ENCODE measurements at regions not wholly inside any gene's neighbourhood (a gene's known extent, or its start where the extent isn't known, plus 50 kb on each side); places are given as distances from the start of the nearest gene placed in this dataset.

- no peak for DNase-seq (ENCODE audit: low spot score)
Measured at GRCh38 chr11:97140885-97141494, 751.2 kb downstream of the JRKL start.

- DNase-seq (ENCODE audit: low spot score) = no peak
Measured at GRCh38 chr11:97143463-97143862, 753.6 kb downstream of the JRKL start.

- no peak for DNase-seq (ENCODE audit: low spot score)
Measured at GRCh38 chr11:97149741-97150140, 759.9 kb downstream of the JRKL start.

GRCh38 chr11:97157221-97157740 lies 767.5 kb downstream of the JRKL start:
- DNase-seq (ENCODE audit: low spot score) = peak; percentile 1

GRCh38 chr11:97158243-97158642 lies 768.4 kb downstream of the JRKL start:
- DNase-seq (ENCODE audit: low spot score) = no peak

GRCh38 chr11:97163631-97164191 lies 773.9 kb downstream of the JRKL start:
- no peak for DNase-seq (ENCODE audit: low spot score)

- no peak for DNase-seq (ENCODE audit: low spot score)
Measured at GRCh38 chr11:97201743-97202612, 812.2 kb downstream of the JRKL start.

- no peak for DNase-seq (ENCODE audit: low spot score)
Measured at GRCh38 chr11:97202613-97203292, 812.9 kb downstream of the JRKL start.

GRCh38 chr11:97218011-97218410 lies 828.2 kb downstream of the JRKL start:
- DNase-seq (ENCODE audit: low spot score) = no peak

- DNase-seq (ENCODE audit: low spot score) = no peak
Measured at GRCh38 chr11:97223647-97224046, 833.8 kb downstream of the JRKL start.

- no peak for DNase-seq (ENCODE audit: low spot score)
Measured at GRCh38 chr11:97224396-97224795, 834.6 kb downstream of the JRKL start.

GRCh38 chr11:97225794-97226193 lies 836.0 kb downstream of the JRKL start:
- DNase-seq (ENCODE audit: low spot score) = no peak

- DNase-seq (ENCODE audit: low spot score) = no peak
Measured at GRCh38 chr11:97229936-97230335, 840.1 kb downstream of the JRKL start.

- no peak for DNase-seq (ENCODE audit: low spot score)
Measured at GRCh38 chr11:97231231-97231630, 841.4 kb downstream of the JRKL start.

GRCh38 chr11:97234016-97234415 lies 844.2 kb downstream of the JRKL start:
- DNase-seq (ENCODE audit: low spot score) = no peak

GRCh38 chr11:97237151-97237550 lies 847.3 kb downstream of the JRKL start:
- DNase-seq (ENCODE audit: low spot score) = no peak

GRCh38 chr11:97247601-97248000 lies 857.8 kb downstream of the JRKL start:
- no peak for DNase-seq (ENCODE audit: low spot score)

- no peak for DNase-seq (ENCODE audit: low spot score)
Measured at GRCh38 chr11:97254790-97255189, 865.0 kb downstream of the JRKL start.

GRCh38 chr11:97259434-97259833 lies 869.6 kb downstream of the JRKL start:
- no peak for DNase-seq (ENCODE audit: low spot score)

- no peak for DNase-seq (ENCODE audit: low spot score)
Measured at GRCh38 chr11:97259884-97260283, 870.1 kb downstream of the JRKL start.

- no peak for DNase-seq (ENCODE audit: low spot score)
Measured at GRCh38 chr11:97263183-97263858, 873.5 kb downstream of the JRKL start.

GRCh38 chr11:97269527-97269926 lies 879.7 kb downstream of the JRKL start:
- no peak for DNase-seq (ENCODE audit: low spot score)

Measured in AG08395 (cell line).